ENCODE measurements at regions not wholly inside any gene's neighbourhood (a gene's known extent, or its start where the extent isn't known, plus 50 kb on each side); places are given as distances from the start of the nearest gene placed in this dataset.
"Not testable (repeated sequence)": the region's sequence is repeated elsewhere in the genome, so short reads cannot be mapped to it uniquely, and the experiment has no call there.

DNA sequence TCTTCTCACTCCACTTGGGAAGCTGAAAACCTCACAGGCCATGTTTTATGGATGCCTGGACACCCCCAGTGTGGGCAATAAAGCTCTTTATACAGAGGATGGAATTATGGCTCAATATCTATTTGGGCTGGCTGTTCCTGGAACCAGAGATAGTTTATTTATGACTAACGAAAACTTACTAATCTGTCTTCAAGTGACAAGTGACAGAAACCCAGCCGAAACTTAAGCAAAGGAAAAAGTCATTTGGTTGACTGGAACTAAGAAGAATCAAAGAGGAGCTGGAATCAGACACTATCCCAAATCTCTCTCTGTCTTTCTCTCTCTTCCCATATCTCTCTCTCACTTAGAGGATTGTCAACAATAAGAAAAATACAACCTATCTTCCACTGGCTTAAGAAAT lies 78.3 kb upstream of the CDK6 start:
- Mint-ChIP-seq H3K4me1 (ENCODE audit: low read depth in 2 of 2) (peaks cover 2 to 6% of the 10 kb centered on the region in 2 donors), H3K9me3 (no peaks in the 10 kb centered on the region), H3K27ac (peak overlapping the region; percentile 0 to 1), H3K4me3 (no peak overlapping the region), H3K27me3 (no peaks in the 10 kb centered on the region), H3K36me3 (no peaks in the 10 kb centered on the region)
- ATAC-seq (no peak), DNase-seq (ENCODE audit: low spot score) (no peak)

DNA sequence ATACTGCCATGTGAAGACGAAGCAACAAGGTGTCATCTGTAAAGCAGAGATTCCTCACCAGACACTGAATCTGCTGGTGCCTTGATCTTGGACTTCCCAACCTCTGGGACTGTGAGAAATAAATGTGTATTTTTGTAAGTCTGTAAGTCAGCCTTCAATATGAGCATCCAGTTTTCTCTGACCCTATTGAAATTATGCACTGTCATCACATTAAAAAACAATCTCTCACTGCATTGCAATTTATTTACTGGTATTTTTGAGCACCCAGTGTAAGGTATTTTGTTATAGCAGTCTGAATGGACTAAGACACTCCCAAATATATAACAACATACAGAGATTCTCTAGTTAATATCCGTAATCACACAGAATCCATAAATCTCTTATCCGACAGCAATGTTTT lies 77.5 kb upstream of the CDK6 start:
- Mint-ChIP-seq H3K36me3 (no peaks in the 10 kb centered on the region), H3K27ac (no peak overlapping the region), H3K4me1 (ENCODE audit: low read depth in 2 of 2) (peaks cover 3 to 9% of the 10 kb centered on the region in 2 donors), H3K27me3 (no peaks in the 10 kb centered on the region), H3K4me3 (no peak overlapping the region), H3K9me3 (no peaks in the 10 kb centered on the region)
- no peak for DNase-seq (ENCODE audit: low spot score)
- ATAC-seq = no peak

DNA sequence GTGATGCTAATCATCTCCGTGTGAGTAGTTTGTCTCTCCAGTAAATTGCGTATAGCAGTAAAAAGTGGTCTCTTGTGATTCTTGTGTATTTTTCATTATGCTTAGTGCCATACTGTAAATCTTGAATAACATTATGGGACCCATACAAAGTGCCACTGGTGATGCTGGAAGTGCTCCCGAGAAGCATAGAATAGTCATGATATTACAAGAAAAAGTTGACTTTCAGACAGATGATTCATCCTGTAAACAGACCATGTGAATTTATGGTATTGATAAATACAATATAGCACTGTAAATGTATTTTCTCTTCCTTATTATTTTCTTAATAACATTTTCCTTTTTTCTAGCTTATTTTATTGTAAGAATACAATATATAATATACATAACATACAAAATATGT lies 74.6 kb upstream of the CDK6 start:
- Mint-ChIP-seq H3K4me1 (ENCODE audit: low read depth in 2 of 2) (peaks cover 15 to 16% of the 10 kb centered on the region in 2 donors), H3K27ac (no peak overlapping the region), H3K36me3 (peaks cover 19% of the 10 kb centered on the region), H3K4me3 (no peak overlapping the region), H3K27me3 (no peaks in the 10 kb centered on the region), H3K9me3 (peaks cover 4% of the 10 kb centered on the region)
- ATAC-seq = no peak
- DNase-seq (ENCODE audit: low spot score) = no peak

DNA sequence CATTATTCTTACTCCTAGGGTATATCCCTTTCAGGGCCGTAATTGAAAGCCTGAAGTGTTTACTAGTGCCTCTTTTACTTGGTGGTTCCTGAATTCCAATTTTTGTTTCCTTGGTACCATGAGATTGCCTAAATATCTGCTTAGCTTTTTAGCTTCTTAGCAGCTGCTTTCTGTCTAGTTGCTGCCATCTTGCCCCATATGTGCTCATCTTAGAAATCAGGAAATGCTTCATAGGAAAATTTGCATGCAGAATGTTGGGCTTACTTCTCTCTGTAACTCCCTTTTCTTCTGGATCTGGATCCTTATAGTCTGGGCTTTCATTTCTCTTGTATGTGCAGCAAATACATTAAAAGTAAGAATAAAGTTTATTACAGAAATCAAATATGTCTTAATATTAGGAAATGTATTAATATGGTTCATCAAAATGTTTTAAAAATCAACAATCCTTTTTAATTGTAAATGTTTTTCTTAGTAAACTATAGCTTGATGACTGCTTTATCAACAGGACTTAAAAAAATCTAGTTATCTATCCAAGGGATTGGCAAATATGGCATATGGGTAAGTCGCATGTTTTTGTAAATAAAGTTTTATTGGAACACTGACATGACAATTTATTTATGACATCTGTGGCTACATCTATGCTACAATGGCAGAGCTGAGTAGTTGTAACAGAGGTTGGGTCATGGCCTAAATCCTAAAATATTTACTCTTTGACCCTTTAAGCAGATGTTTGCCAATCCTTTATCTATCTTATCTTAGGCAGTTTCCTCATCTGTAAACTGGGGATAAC lies 73.5 kb upstream of the CDK6 start:
- ATAC-seq (no peak), DNase-seq (ENCODE audit: low spot score) (no peak)
- Mint-ChIP-seq H3K27ac (peak overlapping the region in 1 of 2 donors; percentile 63), H3K4me3 (no peak overlapping the region), H3K36me3 (peaks cover 20% of the 10 kb centered on the region), H3K4me1 (ENCODE audit: low read depth in 2 of 2) (peaks cover 19 to 20% of the 10 kb centered on the region in 2 donors), H3K9me3 (peaks cover 5% of the 10 kb centered on the region), H3K27me3 (no peaks in the 10 kb centered on the region)

DNA sequence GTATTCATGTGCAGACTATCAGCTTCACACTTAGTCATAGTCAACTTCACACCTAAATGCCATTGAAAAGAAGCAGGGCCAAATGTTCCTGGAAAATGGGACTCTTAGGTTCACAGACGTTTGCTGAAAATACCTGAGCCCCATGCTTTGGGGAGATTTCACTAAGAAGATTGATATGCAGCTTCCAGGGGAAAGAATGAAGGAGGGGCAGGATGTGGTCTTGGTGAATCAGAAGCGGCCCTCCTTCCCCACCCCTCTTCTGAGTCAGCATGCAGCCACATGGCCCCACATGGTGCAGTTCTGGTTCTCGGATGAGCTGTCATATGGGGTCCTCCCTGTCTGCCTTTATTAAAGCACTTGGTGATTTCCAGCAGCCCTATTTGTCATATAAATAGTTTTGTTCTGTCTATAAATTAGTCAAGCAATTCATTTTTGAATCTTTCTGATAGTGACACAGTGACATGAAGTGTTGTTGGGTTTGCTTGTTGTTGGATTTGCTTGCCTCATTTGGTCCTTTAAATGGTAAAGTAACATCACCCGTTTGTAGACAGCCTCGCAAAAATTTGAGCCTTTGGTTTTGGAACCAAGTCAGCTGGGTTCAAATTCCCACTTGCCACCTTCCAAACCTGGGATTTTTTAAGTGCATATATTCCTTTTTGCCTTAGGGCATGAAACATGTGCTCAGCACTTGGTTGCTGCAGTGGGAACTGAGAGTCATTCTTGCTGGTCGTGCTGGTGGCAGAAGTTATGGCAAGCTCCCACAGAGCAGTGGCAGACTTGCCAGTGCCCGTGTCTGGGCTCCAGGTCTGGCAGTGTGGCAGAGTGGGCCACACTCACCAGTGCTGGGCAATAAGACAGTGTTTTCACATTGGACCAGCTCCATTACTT lies 68.1 kb upstream of the CDK6 start:
- peak overlapping the region; percentile 95 to 98 for H3K27ac Mint-ChIP-seq
- H3K9me3 Mint-ChIP-seq = peaks cover 9% of the 10 kb centered on the region
- peak; percentile 97 for DNase-seq (ENCODE audit: low spot score)
- peak; percentile 99 to 100 for ATAC-seq
- H3K4me3 Mint-ChIP-seq = peak overlapping the region; percentile 75
- peaks cover 32% of the 10 kb centered on the region for H3K36me3 Mint-ChIP-seq
- no peaks in the 10 kb centered on the region for H3K27me3 Mint-ChIP-seq
- H3K4me1 Mint-ChIP-seq (ENCODE audit: low read depth in 2 of 2) = peaks cover 35 to 40% of the 10 kb centered on the region in 2 donors

DNA sequence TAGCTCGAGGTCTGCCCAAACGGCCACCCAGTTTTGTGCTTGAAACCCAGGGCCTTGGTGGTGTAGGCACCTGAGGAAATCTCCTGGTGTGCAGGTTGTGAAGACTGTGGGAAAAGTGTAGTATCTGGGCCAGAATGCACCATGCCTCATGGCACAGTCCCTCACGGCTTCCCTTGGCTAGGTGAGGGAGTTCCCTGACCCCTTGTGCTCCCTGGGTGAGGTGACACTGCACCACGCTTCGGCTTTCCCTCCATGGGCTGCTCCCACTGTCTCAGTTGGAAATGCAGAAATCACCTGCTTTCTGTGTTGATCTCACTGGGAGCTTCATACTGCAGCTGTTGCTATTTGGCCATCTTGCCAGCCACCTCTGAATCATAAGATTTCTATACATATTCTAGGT lies 62.4 kb upstream of the CDK6 start:
- ATAC-seq = no peak
- Mint-ChIP-seq H3K4me3 (no peak overlapping the region), H3K36me3 (peaks cover 50% of the 10 kb centered on the region), H3K4me1 (ENCODE audit: low read depth in 2 of 2) (peaks cover 15 to 16% of the 10 kb centered on the region in 2 donors), H3K27me3 (peaks cover 7 to 8% of the 10 kb centered on the region in 2 donors), H3K9me3 (peaks cover 30% of the 10 kb centered on the region), H3K27ac (no peak overlapping the region)
- no peak for DNase-seq (ENCODE audit: low spot score)

DNA sequence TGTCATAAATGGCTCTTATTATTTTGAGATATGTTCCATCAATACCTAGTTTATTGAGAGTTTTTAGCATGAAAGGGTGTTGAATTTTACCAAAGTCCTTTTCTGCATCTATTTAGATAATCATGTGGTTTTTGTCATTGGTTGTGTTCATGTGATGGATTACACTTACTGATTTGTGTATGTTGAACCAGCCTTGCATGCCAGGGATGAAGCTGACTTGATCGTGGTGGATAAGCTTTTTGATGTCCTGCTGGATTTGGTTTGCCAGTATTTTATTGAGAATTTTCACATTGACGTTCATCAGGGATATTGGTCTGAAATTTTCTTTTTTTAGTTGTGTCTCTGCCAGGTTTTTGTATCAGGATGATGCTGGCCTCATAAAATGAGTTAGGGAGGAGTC lies 58.5 kb upstream of the CDK6 start:
- not testable (repeated sequence) for ATAC-seq; H3K4me1 Mint-ChIP-seq (ENCODE audit: low read depth in 2 of 2); H3K4me3 Mint-ChIP-seq; DNase-seq (ENCODE audit: low spot score)
- Mint-ChIP-seq H3K9me3 (peaks cover 29% of the 10 kb centered on the region), H3K27ac (peak overlapping the region in 1 of 2 donors; percentile 3), H3K36me3 (peaks cover 41% of the 10 kb centered on the region), H3K27me3 (peaks cover 7 to 14% of the 10 kb centered on the region in 2 donors)

DNA sequence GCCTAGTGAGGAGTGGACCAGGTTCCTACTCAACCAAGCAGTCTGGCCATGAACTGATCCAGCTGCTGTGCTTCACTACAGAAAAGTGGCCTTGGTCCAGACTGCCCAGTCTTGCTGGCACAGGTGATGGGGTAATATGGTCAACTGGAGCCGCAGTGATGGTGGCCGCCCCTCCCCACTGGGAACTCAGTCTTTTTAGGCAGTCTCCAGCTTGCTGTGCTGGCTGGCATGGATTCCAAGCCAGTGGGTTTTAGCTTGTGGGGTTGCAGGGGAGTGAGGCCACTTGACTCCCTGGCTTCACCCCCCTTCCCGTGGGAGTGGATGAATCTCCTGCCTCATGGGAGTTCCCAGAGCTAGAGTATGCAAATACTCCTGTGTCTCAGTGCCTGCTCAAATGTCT lies 52.7 kb upstream of the CDK6 start:
- no peak for DNase-seq (ENCODE audit: low spot score)
- Mint-ChIP-seq H3K36me3 (peaks cover 28% of the 10 kb centered on the region), H3K4me1 (ENCODE audit: low read depth in 2 of 2) (peaks cover 2 to 11% of the 10 kb centered on the region in 2 donors), H3K27me3 (peaks cover 0 to 15% of the 10 kb centered on the region in 2 donors), H3K27ac (no peak overlapping the region), H3K9me3 (peaks cover 19% of the 10 kb centered on the region), H3K4me3 (no peak overlapping the region)
- no peak for ATAC-seq
